GM12878 (cell line): ENCODE measurements at regions not wholly inside any gene's neighbourhood (a gene's known extent, or its start where the extent isn't known, plus 50 kb on each side); places are given as distances from the start of the nearest gene placed in this dataset.

Experiments used
- ATAC-seq: fragments of 200-7000 bp; cut with Tn5 transposase; 3 replicates; pipeline ENCODE4 v1.9.1; 2020; ENCODE audit warnings: mild to moderate bottlenecking, moderate library complexity
- BruUV-seq: library from RNA; stranded (reverse); fragments of 400-500 nt; replicated peaks from 2 replicates; lab custom pipeline; 2021; lab: Mats Ljungman, UMichigan
- CTCF ChIA-PET: fragments of 300-600 bp; sonication (Branson Sonifier 250); formaldehyde crosslinking; extraction: SDS; loops from one replicate; lab custom pipeline; 2021; ENCODE audit warnings: inconsistent platforms; lab: Yijun Ruan, JAX
- POLR2A ChIA-PET: fragments of 350-600 bp; formaldehyde crosslinking; extraction: SDS; loops from one replicate; lab custom pipeline; 2021; ENCODE audit warnings: inconsistent platforms; lab: Charles Lee
- RAD21 ChIA-PET: fragments of 300-600 bp; sonication (Branson Sonifier 250); formaldehyde crosslinking; loops from one replicate; lab custom pipeline; 2023; ENCODE audit warnings: antibody characterized with exemption; ENCODE audit not compliant: unreplicated experiment; lab: Charles Lee
- SMC1A ChIA-PET: fragments of 300-600 bp; sonication (Branson Sonifier 250); formaldehyde crosslinking; loops from one replicate; lab custom pipeline; 2023; ENCODE audit not compliant: unreplicated experiment, uncharacterized antibody; lab: Charles Lee
- DNase-seq: peaks from one replicate; pipeline ENCODE4 v3.0.0-alpha.2; 2011; ENCODE audit warnings: low read depth, low spot score
- FAIRE-seq: peaks from 3 replicates; lab custom pipeline; 2011; peaks lifted over from hg19 to GRCh38; lab: Jason Lieb, UNC
- H2AFZ ChIP-seq: 2 replicates; pipeline ENCODE4 v1.6.0; 2011; ENCODE audit warnings: low read depth, low read length, control low read depth; ENCODE audit not compliant: control insufficient read depth
- H3K27ac ChIP-seq: 2 replicates; pipeline ENCODE4 v1.5.1; 2011; ENCODE audit warnings: control low read depth; ENCODE audit not compliant: control insufficient read depth, insufficient read depth
- H3K27me3 ChIP-seq, 2 experiments: replicated peaks in 1 of 2; 2 replicates each; pipeline versions ENCODE4 v1.6.0 to v1.6.1; 2011; ENCODE audit warnings: low read length in 1 of 2; ENCODE audit not compliant: control insufficient read depth in 2 of 2, insufficient read depth in 2 of 2
- H3K36me3 ChIP-seq, 2 experiments: 2 replicates each; pipeline ENCODE4 v1.5.1; 2011; ENCODE audit warnings: low read length in 1 of 2; ENCODE audit not compliant: control insufficient read depth in 2 of 2, insufficient read depth in 2 of 2
- H3K4me1 ChIP-seq: 2 replicates; pipeline ENCODE4 v1.6.1; 2011; ENCODE audit warnings: mild to moderate bottlenecking, low read length, moderate library complexity, mixed read lengths; ENCODE audit not compliant: control insufficient read depth, insufficient read depth
- H3K4me2 ChIP-seq: 2 replicates; pipeline ENCODE4 v1.6.0; 2011; ENCODE audit warnings: control low read depth; ENCODE audit not compliant: control insufficient read depth, insufficient read depth
- H3K4me3 ChIP-seq: fragments of 200-600 bp; sonication (generic); 2 replicates; pipeline ENCODE4 v1.5.1; 2016
- H3K79me2 ChIP-seq: 2 replicates; pipeline ENCODE4 v1.6.0; 2011; ENCODE audit warnings: low read length; ENCODE audit not compliant: control insufficient read depth, insufficient read depth
- H3K9ac ChIP-seq: 2 replicates; pipeline ENCODE4 v1.8.0; 2011; ENCODE audit warnings: low read length, control low read depth, mixed read lengths; ENCODE audit not compliant: control insufficient read depth, insufficient read depth
- H3K9me3 ChIP-seq: replicated peaks from 3 replicates; pipeline ENCODE4 v1.5.1; 2011; ENCODE audit warnings: mild to moderate bottlenecking, low read length; ENCODE audit not compliant: control insufficient read depth, insufficient read depth
- H4K20me1 ChIP-seq: 2 replicates; pipeline ENCODE4 v1.6.0; 2011; ENCODE audit not compliant: control insufficient read depth, insufficient read depth
- MTA2 ChIP-seq: fragments of 450-650 bp; IDR thresholded peaks from 2 replicates; pipeline ENCODE4 v1.6.1; 2016; ENCODE audit warnings: low read depth, mild to moderate bottlenecking, moderate library complexity
- PAX8 ChIP-seq: fragments of 450-650 bp; IDR thresholded peaks from 2 replicates; pipeline ENCODE4 v1.6.1; 2017; ENCODE audit warnings: mild to moderate bottlenecking, moderate library complexity
- PKNOX1 ChIP-seq: fragments of 450-650 bp; IDR thresholded peaks from 2 replicates; pipeline ENCODE4 v1.6.1; 2016; ENCODE audit warnings: mild to moderate bottlenecking
- SMAD1 ChIP-seq: fragments of 450-650 bp; IDR thresholded peaks from 2 replicates; pipeline ENCODE4 v1.6.1; 2018; ENCODE audit warnings: mild to moderate bottlenecking, low read depth; ENCODE audit not compliant: partially characterized antibody
- SMARCA5 ChIP-seq: fragments of 450-650 bp; IDR thresholded peaks from 2 replicates; pipeline ENCODE4 v1.6.1; 2017; ENCODE audit warnings: mild to moderate bottlenecking
- SP1 ChIP-seq: IDR thresholded peaks from one replicate; pipeline ENCODE4 v1.6.1; 2011; ENCODE audit warnings: low read depth, low read length
- SPI1 ChIP-seq: IDR thresholded peaks from 2 replicates; pipeline ENCODE4 v1.6.1; 2011; ENCODE audit warnings: low read depth, mild to moderate bottlenecking, low read length, moderate library complexity, borderline replicate concordance; ENCODE audit not compliant: insufficient read depth
- TCF12 ChIP-seq: IDR thresholded peaks from 2 replicates; pipeline ENCODE4 v1.6.1; 2011; ENCODE audit warnings: low read depth, mild to moderate bottlenecking, low read length
- ZNF207 ChIP-seq: fragments of 450-650 bp; IDR thresholded peaks from 2 replicates; pipeline ENCODE4 v1.6.1; 2014; ENCODE audit warnings: antibody characterized with exemption, mild to moderate bottlenecking, borderline replicate concordance
- ZNF217 ChIP-seq: fragments of 450-650 bp; IDR thresholded peaks from 2 replicates; pipeline ENCODE4 v1.6.1; 2017; ENCODE audit warnings: antibody characterized with exemption, mild to moderate bottlenecking
- ZNF384 ChIP-seq: IDR thresholded peaks from 2 replicates; pipeline ENCODE4 v1.6.1; 2012; ENCODE audit warnings: low read depth, mild to moderate bottlenecking, low read length, improper control_type of control experiment, borderline replicate concordance
- WGBS: methylation state at CpG from one replicate; pipeline ENCODE4 v1.1.6; 2016; ENCODE audit warnings: low lambda C conversion rate; ENCODE audit not compliant: insufficient replicate concordance, insufficient coverage; ENCODE audit errors: missing lambda C conversion rate; 5-methylcytosine and 5-hydroxymethylcytosine counted together
- in situ Hi-C: fragments of 300-500 bp; cut with MboI; formaldehyde crosslinking; loops from 9 replicates; pipeline ENCODE4 v1.14.3; 2018; ENCODE audit warnings: mixed read lengths
- intact Hi-C: fragments of 100-400 bp; cut with micrococcal nuclease; formaldehyde crosslinking; loops from one replicate; pipeline ENCODE4 v1.14.2; 2022; ENCODE audit not compliant: unreplicated experiment

DNA sequence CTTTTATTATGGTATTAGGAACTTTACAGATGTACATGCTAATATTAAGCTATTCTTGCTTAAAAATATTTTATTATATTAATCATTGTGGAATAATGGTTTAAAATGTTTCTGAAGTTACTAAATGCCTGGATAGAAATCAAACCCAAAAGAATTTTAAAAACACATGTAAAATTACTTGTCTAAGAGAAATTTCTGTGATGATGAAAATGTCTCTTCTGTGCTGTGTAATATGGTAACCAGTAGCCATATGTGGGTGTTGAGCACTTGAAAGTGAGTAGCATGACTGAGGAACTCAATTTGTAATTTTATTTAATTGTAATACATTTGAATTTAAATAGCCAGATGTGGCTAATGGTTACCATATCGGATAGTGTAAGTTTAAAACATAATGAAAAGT, 66.7 kb upstream of the HSPB3 start:
- Histone ChIP-seq H3K4me2 (no peak overlapping the region), H3K4me1 (no peaks in the 10 kb centered on the region), H3K36me3 (no peaks in the 10 kb centered on the region), H3K27ac (no peak overlapping the region), H3K27me3 (no peaks in the 10 kb centered on the region), H3K9me3 (no peaks in the 10 kb centered on the region; the same call in 2 of the 3 replicates), H3K4me3 (no peak overlapping the region), H3K9ac (no peak overlapping the region), H2AFZ (no peak overlapping the region), H3K79me2 (no peaks in the 10 kb centered on the region), H4K20me1 (no peaks in the 10 kb centered on the region)
- ATAC-seq (no peak), DNase-seq (no peak), FAIRE-seq (no peak)
- 65% methylated on average over 1 of the region's 1 CpG for WGBS
- POLR2A ChIA-PET: interaction anchor here (1.9 to 3.0 kb wide), 3 partner anchors 9 to 78 kb away, joined by 7 to 24 read pairs (median 11); partner anchors contain the start of gene ARL15
- SMC1A ChIA-PET: interaction anchor here (0.7 to 3.3 kb wide), 12 partner anchors 8 to 80 kb away, joined by 3 to 43 read pairs (median 6); partner anchors contain the start of gene ARL15
- no TSS peak for BruUV-seq
- in situ Hi-C loops (no loop called here), intact Hi-C loops (no loop called here)
- CTCF ChIA-PET: interaction anchor here (0.6 to 2.4 kb wide), 10 partner anchors 9 to 1473 kb away, joined by 3 to 17 read pairs (median 6); partner anchors contain the start of gene ARL15
- RAD21 ChIA-PET: interaction anchor here (0.8 to 3.5 kb wide), 9 partner anchors 8 to 100 kb away, joined by 3 to 41 read pairs (median 4); partner anchors contain the start of gene ARL15
- TF ChIP-seq SP1 (no peak), PKNOX1 (no peak), SMARCA5 (no peak), SPI1 (no peak), ZNF207 (no peak), MTA2 (no peak), SMAD1 (no peak), ZNF384 (no peak), TCF12 (no peak), ZNF217 (no peak), PAX8 (no peak)
